ENCODE measurements at regions not wholly inside any gene's neighbourhood (a gene's known extent, or its start where the extent isn't known, plus 50 kb on each side); places are given as distances from the start of the nearest gene placed in this dataset.

DNA sequence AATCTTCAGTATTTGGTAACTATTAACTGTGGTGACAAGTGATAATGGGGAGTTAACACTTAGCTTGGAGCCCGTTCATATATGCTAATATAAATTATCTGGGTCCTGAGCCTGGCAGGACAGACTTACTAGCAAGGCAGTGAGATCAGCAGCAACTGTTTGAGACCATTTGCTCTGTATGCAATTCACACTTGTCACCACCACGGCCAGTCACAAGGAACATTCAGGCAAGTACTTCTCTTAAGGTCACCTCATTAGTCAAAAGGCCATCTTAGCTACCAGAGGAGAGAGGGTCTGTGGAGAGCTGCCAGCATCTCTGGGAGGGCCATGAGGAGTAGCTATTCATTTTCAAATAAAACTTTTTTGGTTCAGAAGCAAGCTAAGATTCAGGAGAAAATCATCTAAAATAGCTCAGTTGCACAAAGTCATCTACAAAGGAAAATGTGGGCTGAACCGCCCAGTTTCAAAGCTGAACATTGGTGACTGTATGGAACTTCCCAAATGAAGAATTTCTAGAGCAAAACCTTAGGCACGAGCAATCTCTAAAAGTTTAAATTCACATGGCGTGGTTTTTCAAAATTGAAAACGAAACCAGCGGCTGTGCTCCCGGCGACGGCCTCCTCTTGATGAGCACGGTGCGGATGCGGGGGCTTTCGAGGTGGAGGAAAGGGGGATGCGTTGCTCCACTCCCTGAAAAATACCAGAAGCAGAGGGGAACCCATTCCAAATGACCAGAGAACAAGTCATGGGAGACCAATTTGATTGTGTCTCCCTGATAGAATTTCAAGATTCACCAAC, 233.5 kb upstream of the MGMT start:
- intact Hi-C loops (cut with micrococcal nuclease): no loop called here

DNA sequence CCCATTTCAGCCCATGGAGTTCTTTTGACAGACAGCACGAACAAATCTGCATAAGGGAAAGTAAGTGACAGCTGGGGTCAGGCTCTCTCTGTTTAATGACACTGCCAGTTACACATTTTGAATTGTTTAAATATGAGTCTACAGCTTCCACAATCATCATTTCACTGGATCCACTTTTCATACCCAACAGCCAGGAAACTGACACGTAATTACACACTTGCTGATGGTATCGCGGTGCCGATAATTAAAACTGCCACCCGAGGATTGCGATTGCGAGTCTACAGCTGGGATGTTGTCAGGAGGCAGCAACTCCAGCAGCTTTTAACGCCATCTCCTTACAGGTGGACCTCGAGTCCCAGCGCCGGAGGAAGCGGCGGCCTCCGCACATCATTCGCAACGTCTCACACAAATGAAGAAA, 230.8 kb upstream of the MGMT start:
- intact Hi-C loops (cut with micrococcal nuclease): no loop called here

DNA sequence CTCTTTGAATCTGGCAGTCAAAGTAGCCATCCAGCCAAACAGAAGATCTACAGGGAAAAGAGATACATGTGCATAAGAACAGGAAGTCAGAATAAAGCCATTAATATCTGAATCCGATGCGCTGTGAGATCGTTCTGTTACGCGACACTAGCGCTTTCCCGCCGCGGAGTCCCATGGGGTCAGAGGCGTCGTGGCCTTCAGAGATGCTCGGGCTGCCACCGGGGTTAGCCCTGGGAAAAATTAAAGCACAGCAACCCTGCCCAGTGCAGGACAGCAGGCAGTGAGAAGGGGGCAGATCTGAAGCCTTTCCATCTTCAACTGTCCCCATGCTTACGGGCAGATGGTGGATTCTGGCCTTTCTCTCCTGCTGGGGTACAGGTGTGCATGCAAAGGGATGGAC, 225.6 kb upstream of the MGMT start:
- intact Hi-C loops (cut with micrococcal nuclease): no loop called here

DNA sequence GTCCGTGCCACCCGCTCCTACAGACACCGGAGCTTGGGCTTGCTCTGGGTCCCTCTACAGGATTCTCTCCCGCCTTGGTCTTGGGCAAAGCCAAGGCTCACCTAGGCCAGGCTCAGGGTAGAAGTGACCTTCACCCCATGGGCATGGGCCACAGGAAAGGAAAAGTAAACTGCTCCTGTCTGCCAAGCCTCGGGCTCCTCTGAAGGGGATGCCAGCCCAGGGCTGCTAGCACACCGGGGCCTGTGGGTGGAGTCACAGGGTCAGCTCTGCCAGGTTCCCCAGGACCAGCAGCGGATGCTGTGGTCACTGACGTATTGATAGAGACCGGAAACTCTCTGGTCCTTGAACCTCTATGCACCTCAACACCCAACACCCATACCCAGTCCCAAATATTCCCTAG, 222.7 kb upstream of the MGMT start:
- intact Hi-C loops (cut with micrococcal nuclease): no loop called here

DNA sequence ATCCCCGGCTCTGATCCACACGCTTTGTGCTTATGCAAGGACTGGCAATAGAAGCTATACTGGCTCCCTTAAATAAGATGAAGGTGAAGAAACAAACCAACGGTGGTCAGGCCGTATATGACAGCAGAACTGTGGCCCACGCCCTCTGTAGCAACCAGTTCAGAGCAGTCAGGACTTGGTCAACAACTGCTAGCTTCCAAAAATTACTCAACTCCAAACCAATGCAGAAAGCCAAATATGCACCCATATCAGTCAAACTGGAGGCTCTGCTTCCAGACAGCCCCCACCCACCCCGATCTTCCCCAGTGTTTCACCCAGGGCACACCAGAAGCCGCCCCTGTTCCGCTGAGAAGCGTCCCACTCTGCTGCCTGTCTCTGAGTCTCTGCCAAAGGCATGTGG, 222.3 kb upstream of the MGMT start:
- intact Hi-C loops (cut with micrococcal nuclease): no loop called here

DNA sequence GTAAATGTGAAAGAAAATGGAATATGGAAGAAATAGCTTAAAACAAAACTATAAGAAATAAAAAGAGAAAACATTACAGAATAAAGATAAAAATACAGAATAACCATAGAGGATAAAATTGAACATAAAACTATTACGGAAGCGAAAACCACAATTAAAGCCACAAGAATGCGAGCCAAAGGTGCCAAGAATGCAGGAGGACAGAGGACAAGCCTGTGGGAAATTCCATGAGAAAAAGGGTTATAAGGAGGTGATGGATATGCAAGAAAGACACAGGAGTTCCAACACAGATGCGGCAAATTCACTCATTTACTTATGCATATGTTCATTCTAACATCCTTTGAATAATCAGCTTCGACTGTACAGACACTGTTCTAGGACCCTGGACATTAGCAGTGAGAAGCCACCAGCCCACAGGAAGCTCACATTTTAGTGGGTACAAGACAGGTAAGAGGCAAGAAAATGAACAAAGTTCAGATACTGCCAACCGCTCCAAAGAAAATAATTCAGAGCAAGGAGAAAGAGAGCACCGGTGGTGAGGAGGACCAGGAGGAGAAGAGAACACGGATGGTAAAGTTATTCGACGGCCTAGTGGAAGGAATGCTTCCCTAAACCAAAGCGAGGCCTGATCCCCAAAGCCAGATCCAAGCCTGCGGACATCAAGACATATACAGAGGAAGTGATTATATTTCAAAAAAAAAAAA, 213.7 kb upstream of the MGMT start:
- intact Hi-C loops (cut with micrococcal nuclease): no loop called here

DNA sequence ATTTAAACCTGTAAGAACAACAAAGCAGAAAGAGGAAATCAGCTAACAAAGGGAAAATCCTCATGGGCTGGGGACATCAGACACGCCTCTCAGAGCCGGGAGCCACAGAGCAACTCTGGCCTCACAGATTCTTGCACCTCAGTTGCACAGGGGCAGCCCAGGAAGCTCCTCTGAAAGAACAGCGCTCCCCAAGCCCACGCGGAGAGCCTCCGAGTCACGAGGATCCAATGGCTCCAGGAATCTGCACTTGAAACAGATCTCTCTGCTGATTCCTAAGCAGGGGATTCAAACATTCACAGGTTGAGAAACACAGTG, 213.2 kb upstream of the MGMT start:
- intact Hi-C loops (cut with micrococcal nuclease): no loop called here

DNA sequence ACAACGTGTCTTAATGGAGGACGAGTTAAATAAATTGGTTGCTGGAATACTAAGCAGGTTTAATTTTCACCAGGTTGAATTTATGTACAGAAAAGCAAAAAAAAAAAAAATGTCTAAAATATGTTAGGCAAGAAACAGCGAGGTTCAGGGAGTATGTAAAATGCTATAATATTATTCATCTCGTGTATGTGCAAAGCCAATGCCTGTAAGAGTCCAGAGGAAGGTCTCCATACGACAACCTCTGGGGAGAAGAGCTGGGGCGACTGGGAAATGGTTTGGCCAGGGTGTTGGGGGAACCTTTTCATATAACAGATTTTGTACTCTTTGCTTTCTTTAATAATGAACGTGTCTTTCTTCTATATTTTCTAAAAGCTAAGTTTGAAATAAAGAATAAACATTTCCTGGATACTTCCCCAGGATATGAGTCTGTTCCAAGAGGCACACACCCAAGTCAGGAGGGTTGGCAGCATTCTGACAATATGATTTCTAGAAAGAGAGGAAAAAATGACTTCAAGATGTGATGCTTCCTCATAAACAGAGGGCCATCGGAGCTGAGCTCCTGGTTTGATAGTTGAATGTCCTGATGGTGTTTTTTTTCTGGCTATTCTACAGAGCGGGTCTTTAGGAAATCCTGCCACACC, 208.6 kb upstream of the MGMT start:
- intact Hi-C loops (cut with micrococcal nuclease): no loop called here

DNA sequence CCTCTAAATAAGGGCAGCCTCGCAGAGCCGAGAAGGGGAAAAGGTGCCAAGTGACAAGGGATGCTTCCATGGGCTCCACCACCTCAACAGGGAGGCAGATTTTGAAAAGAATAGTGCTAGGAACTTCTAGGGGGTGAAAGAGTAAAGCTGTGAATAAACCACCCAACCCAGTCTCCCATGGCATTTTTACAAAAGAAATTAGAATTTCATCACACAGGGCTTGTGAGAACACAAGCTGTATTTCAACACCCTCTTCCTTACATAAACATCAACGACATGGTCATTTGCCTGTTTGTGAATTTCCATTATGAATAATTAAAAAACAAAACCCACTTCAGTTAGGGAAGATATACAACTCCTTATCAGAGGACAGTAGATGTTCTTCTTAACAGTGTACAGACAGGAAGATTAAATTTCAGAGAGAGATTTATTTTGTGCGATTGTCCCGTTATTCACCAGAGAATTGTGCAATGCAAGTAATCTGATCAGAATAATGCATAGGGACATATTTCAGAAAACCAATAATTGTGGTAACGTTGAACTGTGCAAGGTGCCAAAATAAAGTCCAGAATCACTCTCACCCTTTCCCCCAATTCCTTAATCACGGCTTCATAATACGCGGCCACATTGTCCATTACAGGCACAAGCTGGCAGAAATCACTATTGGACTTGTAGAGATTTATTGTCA, 207.8 kb upstream of the MGMT start:
- intact Hi-C loops (cut with micrococcal nuclease): no loop called here

DNA sequence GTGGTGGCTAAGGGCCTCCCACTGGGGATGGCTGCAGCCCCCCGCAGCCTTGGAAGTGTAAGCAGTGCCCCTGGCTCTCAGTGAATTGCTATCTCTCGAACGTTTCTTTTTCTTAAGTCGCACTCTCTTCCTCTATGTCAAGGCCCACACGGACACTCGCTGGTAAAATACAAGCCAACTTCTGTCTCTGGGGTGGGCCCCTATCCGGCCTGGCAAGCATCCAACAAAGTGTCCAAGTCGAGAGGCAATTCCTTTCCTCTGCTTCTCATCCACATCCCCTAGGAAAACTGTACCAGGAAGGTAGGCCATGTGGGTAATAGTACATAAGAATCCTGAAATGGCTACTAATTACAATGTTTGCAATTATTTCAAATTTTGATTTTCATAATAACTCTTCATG, 194.9 kb upstream of the MGMT start:
- intact Hi-C loops (cut with micrococcal nuclease): no loop called here

DNA sequence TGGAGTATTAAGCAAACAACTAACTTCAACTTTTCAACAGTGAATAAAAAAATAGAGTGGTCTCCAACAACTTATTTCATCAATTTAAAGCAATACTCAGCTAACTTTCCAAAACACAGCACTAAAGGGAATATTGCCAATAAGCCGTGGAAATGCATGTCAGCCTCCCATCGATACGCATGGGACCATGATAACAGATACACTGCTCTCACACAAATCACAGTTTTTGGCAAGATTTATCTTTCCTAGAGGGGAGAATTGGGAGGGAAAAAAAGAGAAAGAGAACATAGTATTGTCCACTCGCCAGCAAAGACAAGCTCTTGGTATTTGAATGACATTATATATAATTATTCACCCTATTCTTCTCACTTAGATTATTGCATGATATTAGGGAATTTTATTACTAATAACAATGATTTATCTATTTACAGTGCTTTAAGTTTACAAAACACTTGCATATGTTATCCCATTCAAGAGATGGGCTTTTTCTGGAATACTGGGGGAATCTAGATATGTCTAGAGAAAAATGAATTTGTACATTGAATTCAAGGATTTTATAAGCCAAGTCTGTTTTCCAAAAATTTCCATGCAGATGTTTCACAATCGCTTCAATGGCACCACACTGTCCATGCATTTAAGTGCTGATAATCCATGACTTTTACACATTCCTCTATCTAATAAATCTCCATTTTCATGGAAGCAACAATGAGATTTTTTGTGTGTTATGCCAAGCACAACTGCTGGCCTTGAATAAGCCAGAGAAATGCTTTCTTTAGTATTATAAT, 194.0 kb upstream of the MGMT start:
- intact Hi-C loops (cut with micrococcal nuclease): no loop called here

DNA sequence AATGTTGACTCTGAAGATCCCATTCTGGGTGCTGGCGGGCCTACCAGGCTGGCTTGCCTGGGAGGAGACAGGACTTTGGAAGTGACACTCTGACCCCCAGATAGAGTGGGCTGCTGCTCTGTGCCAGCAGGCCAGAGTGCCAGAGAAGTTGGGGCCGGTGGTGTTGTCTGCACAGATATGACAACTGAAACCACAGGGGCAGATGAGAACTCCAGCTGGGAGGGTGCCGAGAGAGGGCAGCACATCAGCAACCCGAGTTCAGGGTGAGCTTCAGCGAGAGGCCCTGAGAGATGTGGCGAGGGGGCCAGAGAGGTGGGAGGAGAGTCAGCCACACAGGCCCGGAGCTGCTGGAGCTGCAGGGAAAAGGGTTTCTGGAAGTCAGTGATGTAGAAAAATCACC, 193.2 kb upstream of the MGMT start:
- intact Hi-C loops (cut with micrococcal nuclease): no loop called here

DNA sequence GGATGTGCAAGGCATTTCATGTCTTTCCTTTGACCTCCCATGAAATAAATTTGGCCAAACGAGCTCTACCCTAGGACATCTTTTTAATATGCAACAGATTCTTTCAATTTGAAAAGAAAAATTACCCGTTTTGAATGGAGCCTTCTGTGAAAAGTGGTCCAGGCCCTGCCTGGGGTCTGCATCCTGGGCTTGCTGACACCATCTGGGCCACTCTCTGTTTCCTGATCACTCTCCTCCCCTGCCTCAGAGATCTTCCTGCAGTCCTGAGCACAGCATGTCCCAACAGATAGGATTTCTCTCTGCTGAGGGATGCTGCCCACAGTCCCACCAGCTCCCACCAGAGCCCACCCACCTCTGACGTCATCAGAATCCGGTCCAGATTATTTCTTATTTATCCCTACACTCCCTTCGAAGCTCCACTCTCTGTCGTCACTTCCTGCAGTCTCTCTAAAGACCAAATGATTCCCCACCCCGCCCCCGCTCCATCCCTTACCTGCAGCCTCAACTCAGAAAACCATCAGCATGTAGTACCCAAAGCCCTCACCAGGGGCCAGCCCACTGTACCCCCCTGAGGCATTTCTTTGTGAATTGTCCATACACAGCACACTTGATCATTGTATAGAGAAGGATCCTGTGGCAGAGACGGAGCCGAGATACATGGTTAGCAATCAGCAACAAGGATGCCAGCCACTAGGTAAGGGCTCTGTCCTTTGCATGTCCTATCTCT, 192.1 kb upstream of the MGMT start:
- intact Hi-C loops (cut with micrococcal nuclease): no loop called here

DNA sequence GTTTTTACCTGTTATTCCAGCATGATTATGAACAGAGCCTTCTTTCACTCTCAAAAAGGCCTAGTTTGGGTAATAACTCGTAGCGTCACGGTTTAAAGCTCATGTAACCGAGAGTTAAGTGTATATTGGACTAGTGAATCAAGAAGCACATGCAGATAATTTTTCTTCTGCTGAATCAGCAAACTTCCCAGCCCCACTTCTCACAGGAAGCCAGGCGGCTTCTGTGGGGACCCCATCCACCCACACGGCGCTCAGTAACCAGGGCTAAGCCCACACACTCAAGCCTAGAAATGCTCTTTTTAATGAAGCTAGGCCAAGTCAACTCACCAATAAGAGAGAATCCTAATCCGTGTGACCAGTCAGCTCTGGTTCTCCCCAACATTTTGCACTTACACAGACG, 191.2 kb upstream of the MGMT start:
- intact Hi-C loops (cut with micrococcal nuclease): no loop called here

DNA sequence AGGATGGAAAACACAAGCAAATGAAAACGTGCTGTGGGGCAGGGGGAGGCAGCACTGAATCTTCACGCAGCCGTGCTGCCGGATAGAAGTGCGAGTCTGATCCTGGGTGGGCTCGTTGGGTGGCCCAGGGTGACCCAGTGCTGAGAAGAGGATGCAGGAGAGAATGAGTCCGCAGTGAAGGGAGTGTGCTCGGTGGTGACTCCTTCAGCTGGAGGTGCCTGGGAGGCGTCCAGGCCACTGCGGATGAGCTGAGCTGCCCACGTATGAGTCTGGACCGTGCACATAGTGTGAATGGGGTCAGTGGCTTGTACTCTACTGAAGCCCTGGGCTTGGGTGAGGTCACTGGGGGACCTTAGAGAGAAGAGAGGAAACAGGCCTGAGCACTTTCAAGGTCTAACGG, 190.0 kb upstream of the MGMT start:
- intact Hi-C loops (cut with micrococcal nuclease): no loop called here

DNA sequence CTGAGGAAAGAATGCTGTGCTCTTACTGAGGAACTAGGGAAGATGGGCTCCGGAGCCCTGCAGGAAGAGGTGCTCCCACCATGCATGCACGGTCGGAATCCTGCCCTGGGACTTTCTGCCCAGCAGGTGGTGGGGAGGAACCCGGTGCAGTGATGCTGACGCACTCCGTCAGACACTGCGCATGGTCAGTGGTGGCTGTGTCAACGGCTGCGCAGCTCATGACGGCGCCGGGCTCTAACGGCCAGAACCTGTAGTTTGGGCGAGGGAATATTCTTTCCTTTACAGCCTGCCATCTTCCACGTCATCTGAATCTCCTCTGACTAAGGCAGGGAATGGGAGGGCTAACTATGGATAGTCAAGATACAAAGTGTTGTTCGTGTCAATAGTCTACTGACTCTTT, 189.2 kb upstream of the MGMT start:
- intact Hi-C loops (cut with micrococcal nuclease): no loop called here

DNA sequence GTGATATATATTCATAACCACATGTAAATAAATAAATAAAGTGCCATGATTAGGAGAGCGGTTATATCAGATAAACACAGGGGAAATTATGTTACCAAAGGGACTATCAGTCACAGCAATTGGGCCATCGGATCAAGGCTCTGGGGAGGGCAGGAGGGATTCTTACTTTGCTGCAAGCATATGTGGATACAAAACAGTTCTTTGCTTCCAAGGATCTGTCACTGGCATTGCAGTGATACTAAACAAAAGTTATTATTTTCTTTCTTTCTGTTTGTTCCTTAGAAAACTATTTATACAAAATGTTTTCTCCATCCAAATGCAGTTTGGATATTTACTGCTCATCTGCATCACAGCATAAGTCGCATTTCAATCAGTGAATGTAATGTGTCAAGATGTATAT, 188.4 kb upstream of the MGMT start:
- intact Hi-C loops (cut with micrococcal nuclease): no loop called here

DNA sequence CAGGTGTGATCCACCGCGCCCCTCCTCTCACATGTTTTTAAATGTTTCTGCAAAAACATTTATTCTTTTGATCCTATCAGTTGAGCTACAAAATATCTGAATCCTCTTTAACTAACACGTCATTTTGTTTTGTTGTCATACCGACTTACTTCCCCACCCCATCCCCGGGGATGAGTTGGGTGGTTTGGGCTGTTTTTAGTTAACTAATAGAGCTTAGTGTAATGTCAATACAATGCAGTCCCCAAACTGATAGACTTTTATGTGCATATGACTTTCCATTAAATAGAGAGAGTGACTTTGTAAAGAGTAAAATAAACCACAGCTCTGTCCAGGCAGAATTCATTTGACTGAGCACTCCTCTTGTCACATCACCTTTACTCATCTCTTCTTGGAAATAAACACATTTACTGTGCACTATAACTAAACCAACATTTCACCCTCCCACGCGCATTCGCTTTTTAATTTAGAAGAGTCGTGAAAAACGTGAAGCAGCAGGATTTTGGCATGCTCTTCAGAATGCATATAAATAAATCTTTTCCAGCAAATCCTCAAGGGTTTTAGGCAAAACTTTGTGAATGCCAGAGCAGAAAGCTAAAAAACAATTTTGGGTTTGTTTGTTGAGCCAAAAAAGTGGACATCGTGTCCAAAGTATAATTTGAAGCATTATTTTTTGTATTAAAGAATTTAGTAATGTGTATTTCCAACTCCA, 187.4 kb upstream of the MGMT start:
- intact Hi-C loops (cut with micrococcal nuclease): no loop called here

DNA sequence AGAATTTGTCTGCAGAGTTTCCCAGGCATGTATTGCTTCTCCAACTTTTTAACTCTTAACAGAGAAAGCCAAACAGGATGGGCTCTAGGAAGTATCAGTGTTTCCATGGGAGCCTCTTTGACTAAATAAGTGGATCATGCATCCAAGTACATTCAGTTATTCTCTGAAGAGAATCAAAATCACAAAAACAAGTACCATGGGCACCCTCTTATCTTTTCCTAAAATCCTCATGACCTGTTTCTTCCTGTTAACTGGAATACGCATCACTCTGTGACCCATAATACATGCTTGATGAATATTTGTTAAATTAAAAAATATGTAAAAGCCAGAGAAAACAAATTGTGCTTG, 186.9 kb upstream of the MGMT start:
- intact Hi-C loops (cut with micrococcal nuclease): no loop called here

DNA sequence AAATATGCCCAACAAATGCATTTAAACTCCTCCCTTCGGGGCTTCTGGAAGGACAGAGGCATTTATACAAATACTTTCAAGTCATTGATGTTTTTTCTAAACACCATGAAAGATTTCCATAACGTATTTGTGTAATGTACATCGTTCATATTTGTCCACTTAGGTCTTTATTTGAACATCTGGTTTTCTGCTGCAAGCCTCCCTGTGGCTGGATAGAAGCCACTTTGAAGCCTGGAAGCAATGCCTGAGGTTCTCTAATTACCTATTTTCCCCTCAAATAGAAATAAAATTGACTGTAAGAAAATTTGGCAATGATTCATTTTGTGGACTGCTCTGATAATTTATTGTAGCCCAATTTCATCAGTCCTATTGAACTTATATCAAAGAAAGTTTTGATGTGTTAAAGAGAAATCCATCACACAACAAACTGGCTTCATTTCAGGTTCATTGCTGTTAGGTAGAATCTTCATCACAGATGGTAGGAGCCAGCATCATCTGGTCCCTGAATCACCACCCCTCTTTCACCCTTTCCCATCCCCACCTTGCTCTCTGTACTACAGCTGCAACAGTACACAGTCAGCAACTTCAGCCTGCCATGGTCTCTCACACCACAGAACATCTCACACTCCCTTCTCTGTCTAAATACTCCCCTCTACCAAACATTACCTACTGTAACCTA, 186.0 kb upstream of the MGMT start:
- intact Hi-C loops (cut with micrococcal nuclease): no loop called here
